Prostate gland (tissue), 2 donors: ENCODE measurements at regions not wholly inside any gene's neighbourhood (a gene's known extent, or its start where the extent isn't known, plus 50 kb on each side); places are given as distances from the start of the nearest gene placed in this dataset.

Experiments
- DNase-seq: peaks from one replicate; pipeline ENCODE4 v3.0.0-alpha.2; 2019; ENCODE audit warnings: low spot score
- H3K27ac ChIP-seq, 2 donors: fragments of 200-600 bp; sonication (generic); 2 replicates each; pipeline ENCODE4 v1.5.1; 2017 to 2019
- H3K27me3 ChIP-seq: fragments of 200-600 bp; sonication (generic); replicated peaks from 2 replicates; pipeline ENCODE4 v1.5.1; 2019; ENCODE audit not compliant: insufficient read depth
- H3K36me3 ChIP-seq, 2 donors: fragments of 200-600 bp; sonication (generic); 1 replicate in 1 of 2; 2 replicates in 1 of 2; pipeline versions ENCODE4 v1.5.1 to v1.8.1; 2017 to 2019
- H3K4me1 ChIP-seq: fragments of 200-600 bp; sonication (generic); replicated peaks from 2 replicates; pipeline ENCODE4 v1.5.1; 2019
- H3K4me3 ChIP-seq, 2 donors: fragments of 200-600 bp; sonication (generic); 2 replicates each; pipeline ENCODE4 v1.5.1; 2017 to 2019
- H3K9me3 ChIP-seq: fragments of 200-600 bp; sonication (generic); 2 replicates; pipeline ENCODE4 v1.5.1; 2017
- CTCF ChIP-seq, 4 experiments: fragments of 200-600 bp in 2 of 4; fragments of 450-650 bp in 2 of 4; sonication (generic) in 2 of 4; IDR thresholded peaks; 1 replicate in 3 of 4; 2 replicates in 1 of 4; pipeline ENCODE4 v1.5.1; 2016 to 2019; ENCODE audit warnings: antibody characterized with exemption in 4 of 4, mild to moderate bottlenecking in 2 of 4, moderate library complexity in 2 of 4
- POLR2A ChIP-seq: fragments of 450-650 bp; IDR thresholded peaks from one replicate; pipeline ENCODE4 v1.6.1; 2016; ENCODE audit warnings: antibody characterized with exemption, mild to moderate bottlenecking
- POLR2AphosphoS5 ChIP-seq: sonication (generic); formaldehyde crosslinking; IDR thresholded peaks from one replicate; pipeline ENCODE4 v1.6.1; 2017; ENCODE audit warnings: antibody characterized with exemption
- WGBS: methylation state at CpG from one replicate; pipeline ENCODE4 v1.1.5; 2018; 5-methylcytosine and 5-hydroxymethylcytosine counted together
- intact Hi-C: fragments of 100-400 bp; cut with DNase I; formaldehyde crosslinking; loops from one replicate; pipeline ENCODE4 v1.14.2; 2022

GRCh38 chr1:221172841-221173240 is 293.6 kb downstream of the HLX start:
- Histone ChIP-seq H3K4me1 (no peaks in the 10 kb centered on the region), H3K27ac (no peak overlapping the region), H3K4me3 (no peak overlapping the region), H3K36me3 (no peaks in the 10 kb centered on the region), H3K9me3 (no peaks in the 10 kb centered on the region), H3K27me3 (no peaks in the 10 kb centered on the region)
- TF ChIP-seq POLR2AphosphoS5 = no peak
- TF ChIP-seq POLR2A = no peak
- no peak for TF ChIP-seq CTCF (IDR thresholded peaks at IDR 0.05)
- DNase-seq = no peak
- 93% methylated on average over 1 of the region's 1 CpG for WGBS
- intact Hi-C loops = no loop called here

- DNase-seq = no peak
- no peak for TF ChIP-seq POLR2A
- TF ChIP-seq POLR2AphosphoS5 = no peak
- no peak for TF ChIP-seq CTCF (IDR thresholded peaks at IDR 0.05)
- 63% methylated on average over 8 of the region's 8 CpGs for WGBS
Observed at GRCh38 chr1:221174330-221174993, 295.2 kb downstream of the HLX start.

GRCh38 chr1:221175249-221175648 is 296.0 kb downstream of the HLX start:
- DNase-seq = no peak
- Histone ChIP-seq H3K4me3 (no peak overlapping the region), H3K27me3 (no peaks in the 10 kb centered on the region), H3K9me3 (no peaks in the 10 kb centered on the region), H3K27ac (no peak overlapping the region), H3K4me1 (no peaks in the 10 kb centered on the region), H3K36me3 (no peaks in the 10 kb centered on the region)
- TF ChIP-seq POLR2AphosphoS5 (no peak), POLR2A (no peak), CTCF (IDR thresholded peaks at IDR 0.05) (no peak)
- intact Hi-C loops = no loop called here
- WGBS = 87% methylated on average over 2 of the region's 2 CpGs

More at GRCh38 chr1:221174330-221174993, 295.2 kb downstream of the HLX start:
- no peaks in the 10 kb centered on the region for H3K27me3 ChIP-seq
- no peaks in the 10 kb centered on the region for H3K9me3 ChIP-seq
- intact Hi-C loops = no loop called here
- no peak overlapping the region for H3K27ac ChIP-seq
- no peaks in the 10 kb centered on the region for H3K36me3 ChIP-seq
- no peaks in the 10 kb centered on the region for H3K4me1 ChIP-seq
- H3K4me3 ChIP-seq = no peak overlapping the region

GRCh38 chr1:221180704-221181368 is 301.6 kb downstream of the HLX start:
- no peaks in the 10 kb centered on the region for H3K9me3 ChIP-seq
- H3K27ac ChIP-seq = no peak overlapping the region
- H3K27me3 ChIP-seq = no peaks in the 10 kb centered on the region
- DNase-seq = no peak
- intact Hi-C loops = no loop called here
- 92% methylated on average over 1 of the region's 1 CpG for WGBS
- no peaks in the 10 kb centered on the region for H3K4me1 ChIP-seq
- no peaks in the 10 kb centered on the region for H3K36me3 ChIP-seq
- H3K4me3 ChIP-seq = no peak overlapping the region
- TF ChIP-seq POLR2AphosphoS5 (no peak), POLR2A (no peak), CTCF (IDR thresholded peaks at IDR 0.05) (no peak)
